ENCODE measurements at regions not wholly inside any gene's neighbourhood (a gene's known extent, or its start where the extent isn't known, plus 50 kb on each side); places are given as distances from the start of the nearest gene placed in this dataset.

DNA sequence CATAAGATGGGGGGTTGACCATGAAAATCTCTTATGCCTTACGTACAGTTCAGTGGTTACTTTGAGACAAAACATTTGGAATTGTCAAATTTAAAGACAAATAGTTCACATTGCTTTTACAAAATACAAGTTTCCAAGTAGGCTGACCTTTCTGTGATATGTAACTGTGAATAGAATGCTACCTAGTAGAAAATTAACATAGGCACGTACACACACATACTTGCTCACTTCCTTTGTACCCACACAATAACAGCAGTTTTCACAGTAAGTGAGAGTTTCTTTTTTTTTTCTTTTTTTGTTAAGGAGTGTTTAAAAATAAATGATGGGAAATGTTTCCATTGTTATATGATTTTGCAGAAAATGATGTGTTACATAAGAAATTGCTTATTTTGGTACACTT is 53.3 kb upstream of the SP8 start:
- no peak for TF ChIP-seq ZNF274 (IDR thresholded peaks at IDR 0.05; ENCODE audit: insufficient read depth, insufficient read length)
- TF ChIP-seq, protein P1, sequence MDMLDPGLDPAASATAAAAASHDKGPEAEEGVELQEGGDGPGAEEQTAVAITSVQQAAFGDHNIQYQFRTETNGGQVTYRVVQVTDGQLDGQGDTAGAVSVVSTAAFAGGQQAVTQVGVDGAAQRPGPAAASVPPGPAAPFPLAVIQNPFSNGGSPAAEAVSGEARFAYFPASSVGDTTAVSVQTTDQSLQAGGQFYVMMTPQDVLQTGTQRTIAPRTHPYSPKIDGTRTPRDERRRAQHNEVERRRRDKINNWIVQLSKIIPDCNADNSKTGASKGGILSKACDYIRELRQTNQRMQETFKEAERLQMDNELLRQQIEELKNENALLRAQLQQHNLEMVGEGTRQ (IDR thresholded peaks at IDR 0.05; ENCODE audit: borderline replicate concordance, low read depth, low read length): no peak
- no peak for TF ChIP-seq GABPA (IDR thresholded peaks at IDR 0.05; ENCODE audit: low read depth)
- no peak for TF ChIP-seq YY1 (IDR thresholded peaks at IDR 0.05; ENCODE audit: low read depth, low read length)
- TF ChIP-seq, protein P2, sequence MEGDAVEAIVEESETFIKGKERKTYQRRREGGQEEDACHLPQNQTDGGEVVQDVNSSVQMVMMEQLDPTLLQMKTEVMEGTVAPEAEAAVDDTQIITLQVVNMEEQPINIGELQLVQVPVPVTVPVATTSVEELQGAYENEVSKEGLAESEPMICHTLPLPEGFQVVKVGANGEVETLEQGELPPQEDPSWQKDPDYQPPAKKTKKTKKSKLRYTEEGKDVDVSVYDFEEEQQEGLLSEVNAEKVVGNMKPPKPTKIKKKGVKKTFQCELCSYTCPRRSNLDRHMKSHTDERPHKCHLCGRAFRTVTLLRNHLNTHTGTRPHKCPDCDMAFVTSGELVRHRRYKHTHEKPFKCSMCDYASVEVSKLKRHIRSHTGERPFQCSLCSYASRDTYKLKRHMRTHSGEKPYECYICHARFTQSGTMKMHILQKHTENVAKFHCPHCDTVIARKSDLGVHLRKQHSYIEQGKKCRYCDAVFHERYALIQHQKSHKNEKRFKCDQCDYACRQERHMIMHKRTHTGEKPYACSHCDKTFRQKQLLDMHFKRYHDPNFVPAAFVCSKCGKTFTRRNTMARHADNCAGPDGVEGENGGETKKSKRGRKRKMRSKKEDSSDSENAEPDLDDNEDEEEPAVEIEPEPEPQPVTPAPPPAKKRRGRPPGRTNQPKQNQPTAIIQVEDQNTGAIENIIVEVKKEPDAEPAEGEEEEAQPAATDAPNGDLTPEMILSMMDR (IDR thresholded peaks at IDR 0.05 in 2 of 3, conservative IDR thresholded peaks at IDR 0.05 in 1 of 3; ENCODE audit: control insufficient read depth in 2 of 3, extremely low read depth in 1 of 3, insufficient read depth in 1 of 3, low read depth in 3 of 3, low read length in 3 of 3): no peak
